Lung (tissue), 11 donors: ENCODE measurements at regions not wholly inside any gene's neighbourhood (a gene's known extent, or its start where the extent isn't known, plus 50 kb on each side); places are given as distances from the start of the nearest gene placed in this dataset.

ENCODE experiments used
- ATAC-seq: fragments of 200-7000 bp; cut with Tn5 transposase; one replicate; pipeline ENCODE4 v1.9.1; 2020; ENCODE audit warnings: moderate number of reproducible peaks; ENCODE audit not compliant: insufficient read depth, low FRiP score
- DNase-seq, 3 donors: peaks; one replicate each; pipeline ENCODE4 v3.0.0-alpha.2; 2013 to 2017
- H3K27ac ChIP-seq, 2 donors: one replicate each; pipeline ENCODE4 v1.5.1; 2013; ENCODE audit warnings: mild to moderate bottlenecking in 2 of 2, moderate library complexity in 2 of 2, control low read depth in 1 of 2, inconsistent platforms in 1 of 2, low read depth in 1 of 2, low read length in 1 of 2
- H3K27me3 ChIP-seq, 3 donors: one replicate each; pipeline ENCODE4 v1.5.1; 2013; ENCODE audit warnings: low read length in 2 of 3; ENCODE audit not compliant: control insufficient read depth in 3 of 3, insufficient read depth in 3 of 3
- H3K36me3 ChIP-seq, 4 donors: one replicate each; pipeline ENCODE4 v1.5.1; 2013; ENCODE audit warnings: low read length in 4 of 4, mild to moderate bottlenecking in 1 of 4, moderate library complexity in 1 of 4; ENCODE audit not compliant: control insufficient read depth in 4 of 4, insufficient read depth in 4 of 4
- H3K4me1 ChIP-seq, 5 donors: one replicate each; pipeline ENCODE4 v1.5.1; 2013; ENCODE audit warnings: low read length in 5 of 5, mild to moderate bottlenecking in 2 of 5, moderate library complexity in 1 of 5; ENCODE audit not compliant: control insufficient read depth in 5 of 5, insufficient read depth in 5 of 5
- H3K4me3 ChIP-seq: one replicate; pipeline ENCODE4 v1.5.1; 2013; ENCODE audit warnings: mild to moderate bottlenecking, control low read depth, moderate library complexity
- H3K9ac ChIP-seq, 2 donors: one replicate each; pipeline ENCODE4 v1.5.1; 2013; ENCODE audit warnings: low read length in 2 of 2, control low read depth in 1 of 2; ENCODE audit not compliant: insufficient read depth in 1 of 2
- H3K9me3 ChIP-seq, 4 donors: one replicate each; pipeline ENCODE4 v1.5.1; 2013; ENCODE audit warnings: low read length in 3 of 4, mild to moderate bottlenecking in 1 of 4, moderate library complexity in 1 of 4; ENCODE audit not compliant: control insufficient read depth in 4 of 4, insufficient read depth in 3 of 4
- WGBS, 2 donors: extraction: QIAGEN DNeasy Blood & Tissue Kit; methylation state at CpG; one replicate each; pipeline ENCODE4 v1.1.7; 2013; 5-methylcytosine and 5-hydroxymethylcytosine counted together
- TF ChIP-seq, protein P1 (sequence below): IDR thresholded peaks from 2 replicates; pipeline ENCODE4 v1.5.1; 2012; ENCODE audit warnings: mild to moderate bottlenecking; ENCODE audit errors: control extremely low read depth, extremely low read depth
- donor health status: control.
- donor health status: control.
- donor health status: Bipolar disorder and iron deficiency.
- donor health status: healthy.
- donor health status: DM: yes; HTN: yes; CAD: no.

- H3K27me3 ChIP-seq = no peaks in the 10 kb centered on the region
- no peaks in the 10 kb centered on the region for H3K9me3 ChIP-seq
- DNase-seq (peak in 1 of 3 donors; percentile 17), ATAC-seq (no peak)
- 52 to 67% methylated on average over 4 of the region's 4 CpGs for WGBS, 2 donors
- H3K27ac ChIP-seq = no peak overlapping the region
- peaks cover 2 to 21% (median 14%) of the 10 kb centered on the region in 5 donors for H3K4me1 ChIP-seq
- no peak overlapping the region for H3K9ac ChIP-seq
- H3K4me3 ChIP-seq = no peak overlapping the region
- H3K36me3 ChIP-seq = no peaks in the 10 kb centered on the region
- TF ChIP-seq, protein P1, sequence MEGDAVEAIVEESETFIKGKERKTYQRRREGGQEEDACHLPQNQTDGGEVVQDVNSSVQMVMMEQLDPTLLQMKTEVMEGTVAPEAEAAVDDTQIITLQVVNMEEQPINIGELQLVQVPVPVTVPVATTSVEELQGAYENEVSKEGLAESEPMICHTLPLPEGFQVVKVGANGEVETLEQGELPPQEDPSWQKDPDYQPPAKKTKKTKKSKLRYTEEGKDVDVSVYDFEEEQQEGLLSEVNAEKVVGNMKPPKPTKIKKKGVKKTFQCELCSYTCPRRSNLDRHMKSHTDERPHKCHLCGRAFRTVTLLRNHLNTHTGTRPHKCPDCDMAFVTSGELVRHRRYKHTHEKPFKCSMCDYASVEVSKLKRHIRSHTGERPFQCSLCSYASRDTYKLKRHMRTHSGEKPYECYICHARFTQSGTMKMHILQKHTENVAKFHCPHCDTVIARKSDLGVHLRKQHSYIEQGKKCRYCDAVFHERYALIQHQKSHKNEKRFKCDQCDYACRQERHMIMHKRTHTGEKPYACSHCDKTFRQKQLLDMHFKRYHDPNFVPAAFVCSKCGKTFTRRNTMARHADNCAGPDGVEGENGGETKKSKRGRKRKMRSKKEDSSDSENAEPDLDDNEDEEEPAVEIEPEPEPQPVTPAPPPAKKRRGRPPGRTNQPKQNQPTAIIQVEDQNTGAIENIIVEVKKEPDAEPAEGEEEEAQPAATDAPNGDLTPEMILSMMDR = no peak
Observed at GRCh38 chr2:18829251-18829902, 240.0 kb upstream of the NT5C1B start.

DNA sequence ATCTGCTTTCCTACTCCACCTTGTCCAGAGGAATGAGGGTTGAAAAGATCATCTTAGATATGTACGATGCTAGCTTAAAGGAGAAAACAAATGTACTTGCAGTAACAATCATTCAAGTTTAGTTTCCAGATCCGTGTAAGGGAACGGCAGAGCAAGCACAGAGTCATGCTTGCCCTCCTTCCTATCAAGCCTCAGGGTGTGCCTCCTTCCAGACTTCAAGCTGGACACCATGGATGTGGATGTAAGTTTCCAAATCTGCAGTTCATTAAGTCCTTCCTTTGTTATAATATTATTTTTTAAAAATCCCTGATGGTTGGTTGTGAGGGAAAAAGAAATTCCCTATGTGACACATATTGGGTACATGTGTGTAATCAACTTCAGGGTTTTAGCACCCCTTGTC is 238.9 kb upstream of the NT5C1B start:
- 88 to 92% methylated on average over 3 of the region's 3 CpGs for WGBS, 2 donors
- TF ChIP-seq, protein P1 = no peak

DNA sequence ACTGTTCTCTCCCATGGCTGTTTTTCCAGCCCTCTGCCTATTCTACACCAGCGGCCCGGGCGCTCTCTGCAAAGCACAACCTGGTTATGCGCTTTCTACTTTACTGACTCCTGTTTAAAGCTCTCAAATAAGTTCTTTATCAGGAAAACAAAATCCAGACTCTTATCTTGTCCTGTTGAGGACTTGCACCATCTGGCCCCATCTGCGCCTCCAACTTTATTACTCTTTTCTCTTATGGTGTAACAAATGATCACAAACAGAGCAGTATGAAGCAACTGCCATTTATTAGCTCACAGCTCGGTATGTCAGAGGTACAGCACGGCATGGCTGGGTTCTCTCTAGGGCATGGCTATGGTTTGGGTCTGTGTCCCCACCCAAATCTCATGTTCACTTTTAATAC is 236.5 kb upstream of the NT5C1B start:
- Histone ChIP-seq H3K4me3 (no peak overlapping the region), H3K4me1 (peaks cover 0 to 14% (median 9%) of the 10 kb centered on the region in 5 donors), H3K9ac (no peak overlapping the region), H3K27ac (no peak overlapping the region), H3K27me3 (no peaks in the 10 kb centered on the region), H3K9me3 (no peaks in the 10 kb centered on the region), H3K36me3 (no peaks in the 10 kb centered on the region)
- ATAC-seq (no peak), DNase-seq (no peak)
- TF ChIP-seq, protein P1 = no peak
- 74 to 85% methylated on average over 7 of the region's 7 CpGs for WGBS, 2 donors

More for the DNA sequence above, 238.9 kb upstream of the NT5C1B start:
- peaks cover 2 to 20% (median 14%) of the 10 kb centered on the region in 5 donors for H3K4me1 ChIP-seq
- no peaks in the 10 kb centered on the region for H3K9me3 ChIP-seq
- no peak overlapping the region for H3K27ac ChIP-seq
- no peaks in the 10 kb centered on the region for H3K27me3 ChIP-seq
- no peaks in the 10 kb centered on the region for H3K36me3 ChIP-seq
- no peak for ATAC-seq
- no peak overlapping the region for H3K9ac ChIP-seq
- no peak for DNase-seq
- H3K4me3 ChIP-seq = no peak overlapping the region

DNA sequence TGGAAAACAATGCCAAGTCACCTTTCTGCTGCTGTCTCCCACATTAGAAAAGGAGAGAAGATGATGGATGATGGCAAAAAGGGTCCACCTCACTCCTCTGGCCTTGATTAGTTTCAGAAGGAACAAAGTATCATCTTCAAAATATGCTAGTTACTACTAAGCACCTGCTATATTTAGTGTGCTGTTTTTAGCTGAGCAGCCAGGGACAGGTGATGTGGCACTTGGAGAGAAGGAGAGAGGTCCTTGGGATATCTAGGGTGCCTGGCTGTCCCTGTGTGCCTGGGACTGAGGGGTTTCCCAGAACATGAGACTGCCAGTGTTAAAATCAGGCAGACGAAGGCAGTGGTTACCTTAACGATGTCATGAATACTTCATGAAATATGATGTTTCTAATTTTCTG is 235.5 kb upstream of the NT5C1B start:
- peaks cover 0 to 12% (median 6%) of the 10 kb centered on the region in 5 donors for H3K4me1 ChIP-seq
- H3K9ac ChIP-seq = no peak overlapping the region
- H3K9me3 ChIP-seq = no peaks in the 10 kb centered on the region
- TF ChIP-seq, protein P1 = no peak
- 93 to 98% methylated on average over 2 of the region's 2 CpGs for WGBS, 2 donors
- no peak overlapping the region for H3K27ac ChIP-seq
- H3K27me3 ChIP-seq = no peaks in the 10 kb centered on the region
- H3K36me3 ChIP-seq = no peaks in the 10 kb centered on the region
- ATAC-seq (no peak), DNase-seq (no peak)
- no peak overlapping the region for H3K4me3 ChIP-seq
